SIG-M5 treated with dmso at 0.1 percent for 504 hours (cell line): ENCODE measurements at regions not wholly inside any gene's neighbourhood (a gene's known extent, or its start where the extent isn't known, plus 50 kb on each side); places are given as distances from the start of the nearest gene placed in this dataset.
"Not testable (repeated sequence)": the region's sequence is repeated elsewhere in the genome, so short reads cannot be mapped to it uniquely, and the experiment has no call there.

Experiments
- DNase-seq: peaks from one replicate; lab custom pipeline; 2025; ENCODE audit not compliant: unreplicated experiment; lab: John Stamatoyannopoulos, UW

DNA sequence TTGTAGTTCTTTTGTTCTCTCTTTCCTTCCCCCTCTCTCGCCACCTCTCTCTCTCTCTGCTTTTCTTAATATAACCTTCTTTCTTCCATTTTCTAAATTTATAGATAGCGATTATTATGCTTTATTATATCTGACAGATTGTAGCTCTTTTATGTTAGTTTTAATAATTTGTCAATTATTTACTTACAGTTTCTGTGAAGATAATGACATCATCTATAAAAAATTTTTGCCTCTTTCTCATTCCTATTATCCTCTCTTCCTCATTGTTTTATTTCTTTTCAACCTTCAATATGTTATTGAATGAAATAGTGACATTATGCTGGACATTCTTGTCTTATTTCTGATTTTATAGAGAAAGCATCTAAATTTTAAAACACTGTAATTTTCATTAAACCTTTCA is 469.6 kb upstream of the NRG3 start:
- DNase-seq: no peak

DNA sequence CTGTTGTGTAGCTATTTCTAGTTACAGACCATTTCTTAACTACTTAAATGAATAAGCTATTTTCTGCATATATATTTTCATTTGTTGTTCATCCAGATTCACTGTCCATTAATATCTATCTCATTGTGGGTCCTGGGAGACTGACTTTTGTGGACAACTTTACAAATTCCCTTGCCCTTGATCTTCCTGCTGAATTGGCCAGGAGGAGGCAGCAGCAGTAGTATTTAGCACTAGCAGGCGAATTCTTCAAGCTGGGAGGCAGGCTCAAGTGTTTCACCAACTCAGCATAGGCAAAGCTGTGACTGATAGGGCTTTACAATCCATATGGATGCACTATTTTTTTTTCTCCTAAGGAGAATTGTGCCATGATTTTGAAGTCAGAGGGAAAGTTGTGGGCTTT is 461.0 kb upstream of the NRG3 start:
- DNase-seq: peak; percentile 3

DNA sequence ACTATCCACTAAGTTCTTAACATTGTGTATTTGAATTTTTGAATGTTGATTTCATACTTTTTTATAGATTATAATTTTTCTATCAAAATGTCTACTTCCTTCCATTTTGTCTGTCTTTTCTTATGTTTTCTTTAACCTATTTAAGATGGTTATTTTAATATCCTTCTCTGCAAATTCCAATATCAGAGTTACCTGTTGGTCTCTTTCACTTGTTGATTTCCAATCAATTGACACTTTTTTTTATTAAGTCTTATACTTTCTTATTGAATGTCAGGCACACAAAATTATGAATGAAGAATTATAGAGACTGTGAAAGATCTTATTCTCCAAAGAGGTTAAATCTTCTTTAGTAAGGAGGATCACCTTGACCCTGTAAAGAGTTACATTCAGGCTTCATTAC is 448.3 kb upstream of the NRG3 start:
- no peak for DNase-seq

DNA sequence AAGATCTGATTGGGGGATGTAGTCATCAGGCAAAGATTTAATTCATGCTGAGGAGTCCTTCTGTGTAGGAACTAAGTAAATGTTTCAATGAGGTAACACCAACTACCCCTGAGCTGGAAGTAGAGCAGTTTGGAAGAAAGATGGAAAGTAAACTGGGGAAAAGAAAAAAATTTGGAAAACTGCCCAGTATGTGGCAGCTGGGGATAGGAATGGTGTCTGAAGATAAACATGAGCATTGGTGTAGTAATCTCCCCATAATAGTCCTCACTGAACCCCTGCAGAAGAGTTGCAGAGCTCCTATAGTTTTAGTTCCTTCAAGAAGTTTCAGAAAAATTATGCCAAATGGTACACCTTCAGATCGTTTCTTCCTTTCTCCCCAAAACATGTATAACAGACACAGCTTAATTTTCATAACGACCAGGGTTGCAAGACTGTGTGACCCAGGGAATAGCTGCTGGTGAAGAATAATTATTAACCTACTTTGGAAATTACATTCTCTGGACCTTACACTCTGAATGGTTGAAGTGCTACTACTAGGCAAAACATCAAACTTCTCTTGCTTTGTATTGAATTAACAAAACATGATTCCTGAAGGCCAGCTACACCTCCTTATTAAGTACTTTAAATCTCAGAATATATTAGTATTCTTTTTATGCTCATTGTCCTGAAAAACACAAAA is 446.4 kb upstream of the NRG3 start:
- DNase-seq: no peak

DNA sequence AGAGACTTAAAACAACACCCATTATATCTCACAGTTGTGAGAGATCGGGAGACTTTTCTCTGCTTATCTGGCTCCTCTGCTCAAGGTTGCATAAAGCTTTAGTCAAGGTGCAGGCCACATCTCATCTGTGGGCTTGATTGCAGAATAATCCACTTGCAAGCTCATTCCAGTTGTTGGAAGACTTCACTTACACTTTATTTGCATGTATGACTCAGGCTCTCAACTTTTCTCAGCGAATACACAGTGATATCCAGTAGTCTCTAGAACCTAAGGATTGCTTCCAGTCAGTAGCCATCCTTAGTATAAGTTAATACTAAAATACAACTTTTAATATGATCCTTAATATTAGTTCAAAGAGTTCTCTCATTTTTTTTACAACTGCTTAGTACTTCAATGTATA is 435.5 kb upstream of the NRG3 start:
- DNase-seq: no peak

DNA sequence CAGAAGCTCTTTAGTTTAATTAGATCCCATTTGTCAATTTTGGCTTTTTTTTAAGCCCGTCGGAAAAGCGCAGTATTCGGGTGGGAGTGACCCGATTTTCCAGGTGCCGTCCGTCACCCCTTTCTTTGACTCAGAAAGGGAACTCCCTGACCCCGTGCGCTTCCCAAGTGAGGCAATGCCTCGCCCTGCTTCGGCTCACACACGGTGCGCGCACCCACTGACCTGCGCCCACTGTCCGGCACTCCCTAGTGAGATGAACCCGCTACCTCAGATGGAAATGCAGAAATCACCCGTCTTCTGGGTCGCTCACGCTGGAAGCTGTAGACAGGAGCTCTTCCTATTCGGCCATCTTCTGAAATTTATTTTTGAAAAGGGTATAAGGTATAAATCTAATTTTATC is 433.4 kb upstream of the NRG3 start:
- not testable (repeated sequence) for DNase-seq

DNA sequence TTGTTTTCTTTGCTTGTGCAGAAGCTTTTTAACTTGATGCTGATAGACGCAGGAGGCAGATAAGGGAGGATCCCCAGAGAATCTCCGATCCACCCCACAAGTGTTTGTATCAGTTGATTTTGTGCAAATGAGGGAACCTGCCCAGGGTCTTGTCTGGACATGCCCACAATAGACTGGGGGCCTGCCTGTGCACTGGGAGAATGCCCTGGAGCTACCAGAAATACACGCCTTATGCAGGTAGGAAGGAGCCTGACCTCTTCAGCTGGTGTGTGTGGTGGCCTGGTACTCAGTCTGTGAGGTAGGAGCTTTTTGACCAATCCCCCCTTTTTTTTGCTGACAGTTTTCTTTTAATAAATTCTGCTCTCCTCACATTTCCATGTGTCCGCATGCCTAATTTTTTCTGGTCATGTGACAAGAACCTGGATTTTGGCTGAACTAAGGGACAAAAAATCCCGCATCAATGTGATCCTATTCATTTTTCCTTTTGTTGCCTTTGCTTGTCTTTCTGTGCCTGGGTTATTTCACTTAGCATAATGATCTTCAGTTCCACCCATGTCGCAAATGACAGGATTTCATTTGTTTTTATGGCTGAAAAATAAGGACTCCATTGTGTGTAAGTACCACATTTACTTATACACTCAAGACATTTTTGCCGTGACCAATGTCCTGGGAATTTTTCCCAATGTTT is 430.6 kb upstream of the NRG3 start:
- no peak for DNase-seq

DNA sequence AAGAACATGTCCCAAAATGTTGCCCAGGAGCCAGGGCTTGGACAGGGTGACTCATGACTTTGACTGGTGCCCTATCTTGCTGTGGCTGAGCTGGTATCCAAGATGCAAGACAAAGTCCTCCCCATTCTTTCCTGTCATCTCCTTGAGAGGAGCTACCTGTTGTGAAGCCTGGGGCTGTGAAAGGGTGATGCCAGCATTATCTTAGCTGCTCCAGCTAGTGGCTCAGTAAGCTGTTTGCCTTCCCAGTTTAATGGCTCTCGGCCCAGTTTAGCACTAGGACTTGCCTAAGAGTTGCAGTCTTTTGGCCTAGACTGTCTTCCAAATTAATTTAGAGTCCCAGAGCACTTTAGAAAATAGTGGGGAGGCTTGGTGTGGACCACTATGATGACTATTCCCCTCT is 424.3 kb upstream of the NRG3 start:
- DNase-seq: no peak

DNA sequence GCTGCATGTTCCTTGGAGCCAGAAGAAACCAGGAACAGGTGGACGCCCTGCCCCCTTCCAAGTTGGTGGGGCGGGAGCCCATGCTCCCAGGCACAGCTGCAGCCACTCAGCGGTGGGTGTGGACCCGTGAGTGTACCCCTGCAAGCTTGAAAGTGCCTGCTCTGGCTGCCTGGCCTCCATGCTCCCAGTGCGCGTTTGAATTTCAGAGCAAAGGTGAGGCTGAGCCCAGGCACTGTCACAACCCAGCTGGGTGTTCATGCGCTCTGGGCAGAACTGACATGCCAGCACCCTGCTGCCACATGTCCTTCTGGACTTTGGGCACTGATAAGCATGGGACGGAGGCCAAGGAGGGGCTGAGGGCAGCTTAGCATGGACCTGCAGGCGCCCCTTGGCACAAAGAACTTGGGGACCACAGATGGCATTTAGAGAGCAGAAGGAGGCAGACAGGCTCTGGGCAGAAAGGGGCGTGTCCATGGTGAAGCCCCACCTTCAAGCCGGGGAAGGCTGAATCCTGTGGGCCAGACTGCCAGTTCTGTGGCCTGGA is 402.0 kb upstream of the NRG3 start:
- DNase-seq: no peak

DNA sequence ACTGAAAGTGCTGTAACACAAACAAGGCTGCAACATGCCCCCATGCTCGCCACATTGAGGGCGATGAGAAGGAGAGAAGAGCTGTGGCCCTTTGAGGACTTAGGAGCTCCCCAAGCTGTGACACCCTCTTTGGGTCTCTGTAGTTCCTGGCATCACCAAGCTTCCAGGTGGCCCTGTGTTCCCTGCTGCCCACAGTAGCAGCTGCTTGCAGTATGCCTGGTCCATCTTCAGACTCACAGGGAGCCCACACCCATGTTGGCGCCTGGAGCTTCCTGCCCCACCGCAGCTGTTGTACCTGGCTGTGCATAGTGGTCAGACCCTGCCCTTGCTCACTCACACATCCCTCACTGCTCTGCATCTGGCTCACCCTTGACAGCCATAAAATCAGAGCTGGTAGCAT is 401.2 kb upstream of the NRG3 start:
- DNase-seq: no peak

DNA sequence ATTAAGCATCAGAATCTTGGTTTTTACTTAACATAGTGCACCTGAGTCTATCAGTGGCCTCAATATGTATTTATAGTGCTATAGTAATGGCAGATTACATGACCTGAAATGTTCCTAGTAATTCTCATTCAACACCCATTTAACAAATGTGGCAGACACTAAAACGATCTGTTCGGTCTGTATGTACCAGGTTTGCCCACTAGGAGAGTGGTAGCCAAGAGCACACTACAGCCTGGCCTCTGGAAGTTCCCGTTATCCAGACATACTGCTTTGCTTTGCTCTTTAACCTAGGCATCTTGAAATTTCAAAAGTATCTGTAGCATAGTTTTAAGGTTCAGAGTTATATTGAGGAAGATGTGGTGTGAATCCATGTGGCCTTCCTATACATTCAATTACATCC is 395.7 kb upstream of the NRG3 start:
- DNase-seq: no peak

DNA sequence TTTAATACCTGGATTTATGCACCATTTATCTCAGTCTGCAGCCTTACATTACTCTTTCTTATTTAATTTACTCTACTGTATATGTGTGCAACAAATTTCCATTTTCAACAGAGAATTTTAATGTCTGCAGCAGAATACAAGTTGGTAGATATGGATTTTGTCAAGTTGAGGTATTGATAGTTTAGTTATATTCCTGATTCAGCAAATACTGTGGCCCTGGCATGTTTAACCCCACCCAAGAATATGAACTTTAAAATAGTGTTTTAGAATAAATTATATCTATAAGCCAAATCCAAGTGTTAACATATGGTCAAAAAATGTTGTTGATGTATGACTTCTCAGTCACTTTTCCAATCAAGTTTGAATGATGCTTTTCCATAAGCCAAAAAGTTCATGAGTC is 378.4 kb upstream of the NRG3 start:
- no peak for DNase-seq

DNA sequence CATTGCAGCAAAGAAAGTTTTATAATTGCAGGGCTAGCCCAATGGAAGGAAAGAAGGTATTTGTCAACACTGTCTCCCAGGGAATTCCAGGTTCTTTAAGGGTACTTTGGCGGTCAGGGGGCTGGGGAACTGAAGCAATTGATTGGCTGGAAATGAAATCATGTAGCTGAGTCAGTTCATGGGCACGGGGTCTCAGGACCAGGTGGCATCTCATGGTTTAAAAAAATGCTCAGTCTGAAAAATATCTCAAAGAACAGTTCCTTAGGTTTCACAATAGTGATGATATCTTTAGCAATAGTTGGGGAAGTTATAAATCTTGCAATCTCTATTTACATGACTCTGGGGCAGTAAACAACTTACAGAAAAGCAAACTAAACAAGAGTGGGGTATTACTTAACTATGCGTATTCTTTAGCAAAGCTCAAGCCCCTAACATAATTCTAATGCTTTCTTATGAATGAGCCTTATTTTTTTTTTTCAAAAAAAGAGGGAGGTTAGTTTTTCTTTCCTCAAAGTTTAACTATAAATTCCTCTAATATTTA is 376.9 kb upstream of the NRG3 start:
- DNase-seq: no peak

DNA sequence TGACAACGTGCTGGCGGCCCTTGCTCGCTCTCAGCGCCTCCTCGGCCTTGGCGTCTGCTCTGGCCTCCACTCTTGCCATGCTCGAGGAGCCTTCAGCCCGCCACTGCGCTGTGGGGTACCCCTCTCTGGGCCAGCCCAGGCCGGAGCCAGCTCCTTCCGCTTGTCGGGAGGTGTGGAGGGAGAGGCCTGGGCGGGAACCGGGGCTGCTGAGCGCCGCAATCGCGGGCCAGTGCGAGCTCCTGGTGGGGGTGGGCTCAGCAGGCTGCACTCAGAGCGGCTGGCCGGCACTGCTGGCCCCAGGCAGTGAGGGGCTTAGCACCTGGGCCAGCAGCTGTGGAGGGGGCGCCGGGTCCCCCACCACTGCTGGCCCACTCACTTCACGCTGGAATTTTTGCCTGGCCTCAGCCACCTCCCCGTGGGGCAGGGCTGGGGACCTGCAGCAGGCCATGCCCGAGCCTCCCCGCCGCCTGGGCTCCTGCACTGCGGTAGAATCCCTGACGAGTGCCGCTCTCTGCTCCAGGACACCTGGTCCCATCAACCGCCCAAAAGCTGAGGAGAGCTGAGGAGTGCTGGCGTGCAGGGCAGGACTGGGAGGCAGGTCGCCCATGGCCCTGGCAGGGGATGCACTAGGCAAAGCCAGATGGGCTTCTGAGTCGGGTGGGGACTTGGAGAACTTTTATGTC is 372.2 kb upstream of the NRG3 start:
- no peak for DNase-seq

DNA sequence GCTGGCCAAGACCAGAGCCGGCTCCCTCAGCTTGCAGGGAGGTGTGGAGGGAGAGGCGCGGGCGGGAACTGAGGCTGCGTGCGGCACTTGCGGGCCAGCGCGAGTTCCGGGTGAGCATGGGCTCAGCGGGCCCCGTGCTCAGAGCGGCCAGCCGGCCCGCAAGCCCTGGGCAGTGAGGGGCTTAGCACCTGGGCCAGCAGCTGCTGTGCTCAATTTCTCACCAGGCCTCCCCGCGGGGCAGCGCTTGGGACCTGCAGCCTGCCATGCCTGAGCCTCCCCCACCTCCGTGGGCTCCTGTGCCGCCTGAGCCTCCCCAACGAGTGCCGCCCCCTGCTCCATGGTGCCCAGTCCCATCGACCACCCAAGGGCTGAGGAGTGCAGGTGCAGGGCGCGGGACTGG is 369.2 kb upstream of the NRG3 start:
- DNase-seq: not testable (repeated sequence)

DNA sequence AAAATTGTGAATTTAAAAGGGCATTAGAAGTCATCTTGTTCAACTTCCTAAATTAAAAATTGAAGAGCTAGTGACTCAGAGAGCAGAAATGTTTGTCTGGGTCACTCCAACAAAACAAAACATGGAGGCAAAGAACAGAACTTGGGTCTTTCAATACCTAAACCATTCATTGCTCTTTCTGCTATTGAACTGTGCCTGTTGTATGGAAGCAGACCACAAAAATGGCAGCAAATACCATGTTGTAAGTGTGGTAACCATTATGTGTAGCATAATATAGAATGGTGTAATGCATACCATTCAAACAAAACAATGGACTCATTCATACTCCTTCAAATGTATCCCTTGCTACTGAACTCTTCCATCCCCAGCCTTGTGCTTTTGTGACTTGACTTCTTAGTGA is 360.2 kb upstream of the NRG3 start:
- no peak for DNase-seq

DNA sequence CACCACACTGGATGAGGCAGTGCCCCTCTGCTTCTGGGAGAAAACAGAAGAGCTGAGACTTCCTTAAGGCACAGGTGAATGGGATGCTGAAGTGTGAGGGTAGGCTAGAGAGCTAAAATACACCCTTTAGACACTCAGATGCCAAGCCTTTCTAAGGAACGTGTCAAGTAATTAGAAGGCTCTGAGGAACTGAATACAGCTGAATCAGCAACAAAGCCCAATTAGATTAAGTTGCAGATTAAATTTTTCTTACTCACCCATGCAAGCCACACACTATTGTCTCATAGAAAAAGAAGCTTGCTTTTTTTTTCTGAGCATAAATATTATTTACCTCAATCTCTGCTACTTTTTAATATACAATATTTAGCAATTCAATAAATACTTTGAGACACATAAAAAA is 354.3 kb upstream of the NRG3 start:
- DNase-seq: no peak

DNA sequence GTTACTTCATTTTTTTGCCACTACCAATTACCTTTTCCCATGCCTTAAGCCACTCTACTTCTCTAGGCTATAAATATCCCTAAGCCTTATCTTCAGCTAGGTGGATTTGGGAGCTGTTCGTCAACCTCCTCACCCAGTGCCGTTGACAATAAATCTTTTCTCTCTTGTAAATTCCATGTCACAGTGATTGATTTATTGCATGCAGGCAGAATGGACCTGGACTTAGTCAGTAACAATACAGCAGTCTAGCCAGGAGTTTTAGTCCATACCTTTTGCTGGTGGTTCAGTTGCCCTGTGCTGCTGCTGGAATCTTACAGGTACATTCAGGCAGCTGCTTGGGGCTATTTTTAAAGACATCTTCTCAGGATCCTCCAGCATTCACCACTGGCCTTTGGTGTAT is 350.5 kb upstream of the NRG3 start:
- DNase-seq: no peak

DNA sequence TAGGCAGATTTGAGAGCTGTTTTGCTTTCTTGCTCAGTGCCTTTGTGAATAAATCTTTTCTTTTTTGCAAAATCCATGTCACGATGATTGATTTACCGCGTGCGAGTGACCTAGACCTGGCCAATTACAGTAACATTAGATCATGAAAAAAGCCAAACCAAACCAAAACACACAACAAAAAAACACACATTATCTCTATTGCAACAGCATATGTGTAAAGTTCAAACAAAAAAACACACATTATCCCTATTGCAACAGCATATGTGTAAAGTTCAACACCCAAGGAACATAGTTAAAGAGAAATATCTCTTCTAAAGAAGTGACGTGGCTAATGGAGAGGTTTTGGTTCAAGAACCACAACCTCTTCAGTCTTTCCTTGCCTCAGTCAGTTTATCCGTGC is 342.6 kb upstream of the NRG3 start:
- no peak for DNase-seq

DNA sequence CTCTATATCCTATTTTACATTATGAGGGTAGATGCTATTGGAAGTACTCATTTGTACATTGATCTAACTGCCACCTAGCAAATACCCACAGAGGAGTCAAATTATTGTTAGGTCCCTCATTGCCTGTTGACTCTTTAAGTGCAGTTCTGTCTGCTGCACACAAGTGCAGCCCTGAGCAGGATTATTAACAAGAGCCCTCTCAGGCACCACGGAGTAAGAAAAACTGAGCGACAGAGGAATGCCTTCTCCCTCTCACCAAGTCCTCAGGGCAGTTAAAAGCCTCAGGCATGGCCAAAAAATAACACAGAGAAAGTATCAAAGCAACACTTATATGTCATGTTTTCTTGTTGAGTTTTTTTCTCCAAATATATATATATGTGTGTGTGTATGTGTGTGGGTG is 340.0 kb upstream of the NRG3 start:
- DNase-seq: no peak

DNA sequence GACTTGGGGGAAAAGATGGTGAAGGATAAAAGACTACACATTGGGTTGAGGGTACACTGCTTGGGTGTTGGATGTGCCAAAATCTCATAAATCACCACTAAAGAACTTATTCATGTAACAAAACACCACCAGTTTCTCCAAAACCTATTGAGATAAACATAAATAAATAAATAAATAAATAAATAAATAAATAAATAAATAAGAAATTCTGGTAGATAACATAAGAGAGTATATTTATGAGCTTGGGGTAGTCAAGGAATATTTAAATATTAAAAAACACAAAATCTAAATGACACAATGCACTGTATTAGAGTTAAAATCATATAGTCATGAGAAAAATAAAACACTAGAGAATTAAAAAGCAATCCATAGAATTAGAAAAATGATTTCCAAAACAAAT is 333.5 kb upstream of the NRG3 start:
- DNase-seq: no peak

DNA sequence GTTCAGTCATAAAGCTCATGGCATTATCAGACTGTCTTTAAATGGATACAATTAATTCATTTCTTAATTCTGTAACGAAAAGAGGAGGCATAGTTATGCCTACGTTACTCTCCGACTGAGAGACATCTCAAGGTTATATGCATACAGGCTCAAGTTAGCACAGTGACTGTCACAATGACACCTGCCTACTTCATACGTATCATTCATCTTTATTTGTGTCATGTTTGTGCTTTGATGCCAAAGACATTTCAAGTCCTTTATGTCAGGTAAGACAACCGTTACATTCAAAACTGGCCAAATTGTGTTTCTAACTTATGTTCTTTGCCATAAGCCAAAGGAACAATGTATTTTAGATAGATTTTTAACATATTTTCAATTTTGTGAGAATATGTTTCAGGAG is 328.8 kb upstream of the NRG3 start:
- no peak for DNase-seq
